PFSK-1 (cell line): ENCODE measurements at regions not wholly inside any gene's neighbourhood (a gene's known extent, or its start where the extent isn't known, plus 50 kb on each side); places are given as distances from the start of the nearest gene placed in this dataset.

Source experiments
- FOXP2 ChIP-seq: optimal IDR thresholded peaks from 2 replicates; pipeline ENCODE3; 2011; ENCODE audit warnings: borderline replicate concordance, control low read depth, inconsistent platforms; ENCODE audit not compliant: insufficient read depth; ENCODE audit errors: extremely low read length, extremely low read depth
- POLR2AphosphoS5 ChIP-seq: IDR thresholded peaks from 2 replicates; pipeline ENCODE4 v1.6.1; 2012; ENCODE audit warnings: low read depth, mild to moderate bottlenecking, control low read depth, low read length, moderate library complexity
- REST ChIP-seq, 2 experiments: IDR thresholded peaks; 2 replicates each; pipeline versions ENCODE4 v1.6.1 to v1.8.0; 2011 to 2012; ENCODE audit warnings: low read depth in 2 of 2, low read length in 2 of 2, control low read depth in 1 of 2, inconsistent platforms in 1 of 2, mild to moderate bottlenecking in 1 of 2, moderate library complexity in 1 of 2; ENCODE audit not compliant: insufficient read depth in 1 of 2
- SIN3A ChIP-seq: IDR thresholded peaks from 2 replicates; pipeline ENCODE4 v1.6.1; 2012; ENCODE audit warnings: mild to moderate bottlenecking, low read length, moderate library complexity, borderline replicate concordance; ENCODE audit not compliant: insufficient read depth
- TAF1 ChIP-seq: IDR thresholded peaks from 2 replicates; pipeline ENCODE4 v1.6.1; 2012; ENCODE audit warnings: low read length, control low read depth, borderline replicate concordance; ENCODE audit not compliant: insufficient read depth

GRCh38 chr3:77902675-77903074 lies 862.8 kb downstream of the ROBO2 start:
- TF ChIP-seq FOXP2 (no peak), SIN3A (no peak), REST (IDR thresholded peaks at IDR 0.05; ENCODE audit: insufficient read depth in 1 of 2, low read depth in 2 of 2, low read length in 2 of 2) (no peak), POLR2AphosphoS5 (no peak), TAF1 (no peak)

DNA sequence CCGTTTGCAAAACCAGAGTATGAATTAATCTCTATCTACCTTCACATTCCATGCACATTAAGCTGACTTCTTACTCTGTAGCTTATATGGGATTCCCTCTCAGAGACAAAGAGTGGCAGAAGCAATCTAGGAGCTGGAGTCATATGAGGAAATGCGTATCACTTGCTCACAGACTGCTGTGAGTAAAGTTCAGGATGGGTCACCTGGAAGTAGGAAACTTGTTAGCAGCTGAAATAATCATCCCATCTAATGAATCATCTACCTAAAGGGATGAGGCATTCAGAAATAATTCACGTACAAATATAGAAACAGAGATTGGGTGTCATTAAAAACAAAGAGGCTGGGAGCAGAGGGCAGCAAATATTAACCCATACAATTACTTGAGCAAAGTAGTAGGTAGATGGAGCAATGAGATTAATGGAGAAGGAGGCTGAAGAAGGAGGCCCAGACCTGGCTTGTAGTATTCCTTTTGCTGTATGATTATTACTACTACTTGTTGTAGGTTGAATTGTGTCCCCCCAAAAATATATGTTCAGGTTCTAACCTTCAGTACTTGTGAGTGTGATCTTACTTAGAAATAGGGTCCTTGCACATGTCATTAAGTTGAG lies 866.3 kb downstream of the ROBO2 start:
- TF ChIP-seq FOXP2 (no peak), REST (IDR thresholded peaks at IDR 0.05; ENCODE audit: insufficient read depth in 1 of 2, low read depth in 2 of 2, low read length in 2 of 2) (no peak), TAF1 (no peak), SIN3A (no peak), POLR2AphosphoS5 (no peak)

DNA sequence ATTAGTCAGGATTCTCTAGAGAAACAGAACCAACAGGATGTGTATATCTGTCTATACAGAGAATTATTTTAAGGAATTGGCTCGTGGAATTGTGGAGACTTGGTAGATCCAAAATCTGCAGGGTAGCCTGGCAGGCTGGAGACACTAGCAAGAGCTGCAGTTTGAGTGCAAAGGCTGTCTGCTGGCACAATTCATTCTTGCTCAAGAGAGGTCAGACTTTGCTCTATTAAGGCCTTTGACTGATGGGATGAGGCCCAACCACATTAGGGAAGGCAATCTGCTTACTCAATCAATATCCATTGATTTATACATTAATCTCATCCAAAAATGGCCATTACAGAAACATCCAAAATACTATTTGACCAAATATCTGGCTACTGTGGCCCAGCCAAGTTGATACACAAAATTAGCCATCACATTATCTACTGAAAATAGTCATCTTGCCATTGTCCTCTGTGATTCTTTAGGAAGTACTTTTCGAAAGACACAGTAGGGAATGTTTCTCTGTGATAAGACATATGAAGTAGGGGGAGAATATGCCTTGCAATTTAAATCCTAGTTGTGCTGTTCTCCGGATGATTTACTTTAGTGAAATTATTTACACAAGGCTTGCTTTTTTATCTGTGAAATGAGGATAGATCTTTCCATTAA lies 873.8 kb downstream of the ROBO2 start:
- TF ChIP-seq POLR2AphosphoS5 = no peak
- no peak for TF ChIP-seq TAF1

GRCh38 chr3:77915336-77915735 lies 875.4 kb downstream of the ROBO2 start:
- TF ChIP-seq REST (IDR thresholded peaks at IDR 0.05; ENCODE audit: insufficient read depth in 1 of 2, low read depth in 2 of 2, low read length in 2 of 2) (no peak), SIN3A (no peak), TAF1 (no peak), POLR2AphosphoS5 (no peak), FOXP2 (no peak)

- TF ChIP-seq SIN3A (no peak), POLR2AphosphoS5 (no peak), REST (IDR thresholded peaks at IDR 0.05; ENCODE audit: insufficient read depth in 1 of 2, low read depth in 2 of 2, low read length in 2 of 2) (no peak), TAF1 (no peak), FOXP2 (no peak)
These were observed 877.3 kb downstream of the ROBO2 start for GRCh38 chr3:77917225-77917624.
